ENCODE measurements at regions not wholly inside any gene's neighbourhood (a gene's known extent, or its start where the extent isn't known, plus 50 kb on each side); places are given as distances from the start of the nearest gene placed in this dataset.
"Not testable (repeated sequence)": the region's sequence is repeated elsewhere in the genome, so short reads cannot be mapped to it uniquely, and the experiment has no call there.

GRCh38 chr2:31778153-31778552 lies 197.4 kb upstream of the SRD5A2 start:
- Histone ChIP-seq H3K36me3 (no peaks in the 10 kb centered on the region), H3K27me3 (no peaks in the 10 kb centered on the region), H3K4me3 (no peak overlapping the region), H3K9me3 (no peaks in the 10 kb centered on the region), H3K4me1 (no peaks in the 10 kb centered on the region), H3K27ac (no peak overlapping the region)
- TF ChIP-seq POLR2A (IDR thresholded peaks at IDR 0.05), result no peak
- TF ChIP-seq POLR2AphosphoS5 (IDR thresholded peaks at IDR 0.05; ENCODE audit: insufficient read depth in 1 of 2, low read depth in 1 of 2), result no peak
- no peak for TF ChIP-seq CTCF (IDR thresholded peaks at IDR 0.05)
- no peak for DNase-seq (ENCODE audit: extremely low spot score in 2 of 2)
- intact Hi-C loops (cut with DNase I), result no loop called here

- H3K27ac ChIP-seq, result no peak overlapping the region
- H3K27me3 ChIP-seq, result no peaks in the 10 kb centered on the region
- H3K4me1 ChIP-seq, result no peaks in the 10 kb centered on the region
- no peak for DNase-seq (ENCODE audit: extremely low spot score in 2 of 2)
- H3K36me3 ChIP-seq, result no peaks in the 10 kb centered on the region
- intact Hi-C loops (cut with DNase I), result no loop called here
- H3K9me3 ChIP-seq, result no peaks in the 10 kb centered on the region
- TF ChIP-seq CTCF (IDR thresholded peaks at IDR 0.05), result no peak
- TF ChIP-seq POLR2AphosphoS5 (IDR thresholded peaks at IDR 0.05; ENCODE audit: insufficient read depth in 1 of 2, low read depth in 1 of 2), result no peak
- no peak for TF ChIP-seq POLR2A (IDR thresholded peaks at IDR 0.05)
- no peak overlapping the region for H3K4me3 ChIP-seq
These were observed 190.0 kb upstream of the SRD5A2 start for GRCh38 chr2:31770741-31771140.

GRCh38 chr2:31765078-31765945 lies 184.6 kb upstream of the SRD5A2 start:
- H3K9me3 ChIP-seq, result no peaks in the 10 kb centered on the region
- no peak for DNase-seq (ENCODE audit: extremely low spot score in 2 of 2)

GRCh38 chr2:31764169-31764568 lies 183.4 kb upstream of the SRD5A2 start:
- no peak for DNase-seq (ENCODE audit: extremely low spot score in 2 of 2)
- Histone ChIP-seq H3K27ac (no peak overlapping the region), H3K9me3 (no peaks in the 10 kb centered on the region), H3K4me3 (no peak overlapping the region), H3K36me3 (no peaks in the 10 kb centered on the region), H3K27me3 (no peaks in the 10 kb centered on the region), H3K4me1 (peaks cover 7% of the 10 kb centered on the region)
- intact Hi-C loops (cut with DNase I), result no loop called here
- no peak for TF ChIP-seq POLR2A (IDR thresholded peaks at IDR 0.05)
- no peak for TF ChIP-seq CTCF (IDR thresholded peaks at IDR 0.05)
- no peak for TF ChIP-seq POLR2AphosphoS5 (IDR thresholded peaks at IDR 0.05; ENCODE audit: insufficient read depth in 1 of 2, low read depth in 1 of 2)

More at GRCh38 chr2:31765078-31765945, 184.6 kb upstream of the SRD5A2 start:
- intact Hi-C loops (cut with DNase I), result no loop called here
- Histone ChIP-seq H3K27me3 (no peaks in the 10 kb centered on the region), H3K4me3 (no peak overlapping the region), H3K4me1 (peaks cover 7% of the 10 kb centered on the region), H3K36me3 (no peaks in the 10 kb centered on the region), H3K27ac (no peak overlapping the region)
- TF ChIP-seq CTCF (IDR thresholded peaks at IDR 0.05) (no peak), POLR2A (IDR thresholded peaks at IDR 0.05) (no peak), POLR2AphosphoS5 (IDR thresholded peaks at IDR 0.05; ENCODE audit: insufficient read depth in 1 of 2, low read depth in 1 of 2) (no peak)

- TF ChIP-seq POLR2AphosphoS5 (IDR thresholded peaks at IDR 0.05; ENCODE audit: insufficient read depth in 1 of 2, low read depth in 1 of 2), result no peak
- no peak for TF ChIP-seq POLR2A (IDR thresholded peaks at IDR 0.05)
- no peak for TF ChIP-seq CTCF (IDR thresholded peaks at IDR 0.05)
- Histone ChIP-seq H3K4me3 (no peak overlapping the region), H3K27ac (no peak overlapping the region), H3K4me1 (peaks cover 7% of the 10 kb centered on the region), H3K36me3 (no peaks in the 10 kb centered on the region), H3K9me3 (no peaks in the 10 kb centered on the region), H3K27me3 (no peaks in the 10 kb centered on the region)
- DNase-seq (ENCODE audit: extremely low spot score in 2 of 2), result no peak
- intact Hi-C loops (cut with DNase I), result no loop called here
These were observed 181.3 kb upstream of the SRD5A2 start for GRCh38 chr2:31762085-31762484.

GRCh38 chr2:31757351-31757750 lies 176.6 kb upstream of the SRD5A2 start:
- DNase-seq (ENCODE audit: extremely low spot score in 2 of 2); H3K4me1 ChIP-seq; H3K4me3 ChIP-seq; H3K9me3 ChIP-seq; intact Hi-C loops (cut with DNase I); H3K36me3 ChIP-seq; H3K27ac ChIP-seq; H3K27me3 ChIP-seq: not testable (repeated sequence)

- intact Hi-C loops (cut with DNase I), result not testable (repeated sequence)
These were observed 168.0 kb upstream of the SRD5A2 start for GRCh38 chr2:31748746-31749145.

More at GRCh38 chr2:31748746-31749145, 168.0 kb upstream of the SRD5A2 start:
- H3K9me3 ChIP-seq; H3K4me1 ChIP-seq; H3K4me3 ChIP-seq; H3K36me3 ChIP-seq; H3K27me3 ChIP-seq; H3K27ac ChIP-seq; DNase-seq (ENCODE audit: extremely low spot score in 2 of 2): not testable (repeated sequence)

Measured in vagina (tissue), 2 donors.